ENCODE measurements at regions not wholly inside any gene's neighbourhood (a gene's known extent, or its start where the extent isn't known, plus 50 kb on each side); places are given as distances from the start of the nearest gene placed in this dataset.

- Histone ChIP-seq H3K18ac (ENCODE audit: extremely low read depth, low read length) (no peak overlapping the region), H3K4me2 (ENCODE audit: insufficient read depth in 1 of 2, low read depth in 2 of 2, low read length in 2 of 2) (no peak overlapping the region), H2AK5ac (ENCODE audit: low read depth, low read length) (no peak overlapping the region), H4K91ac (replicated peaks; ENCODE audit: insufficient read length, low read length) (no peak overlapping the region), H3K79me1 (ENCODE audit: low read depth, low read length) (no peaks in the 10 kb centered on the region), H4K5ac (ENCODE audit: insufficient read length, low read depth, low read length) (no peak overlapping the region), H2BK120ac (replicated peaks; ENCODE audit: low read depth, low read length) (no peak overlapping the region), H2BK20ac (ENCODE audit: low read length) (no peak overlapping the region), H2BK15ac (ENCODE audit: low read length) (no peak overlapping the region), H2BK12ac (ENCODE audit: low read depth, low read length) (no peak overlapping the region), H3K23me2 (ENCODE audit: low read depth, low read length) (no peaks in the 10 kb centered on the region; the same call in 1 of the 2 replicates), H3K14ac (ENCODE audit: insufficient read length) (no peak overlapping the region), H4K20me1 (replicated peaks in 1 of 2; ENCODE audit: control insufficient read depth in 1 of 2, insufficient read depth in 2 of 2, low read length in 2 of 2) (no peaks in the 10 kb centered on the region), H3K9me3 (ENCODE audit: insufficient read depth in 2 of 2, low read depth in 1 of 2, low read length in 1 of 2) (no peaks in the 10 kb centered on the region), H3K79me2 (ENCODE audit: control insufficient read depth in 1 of 2, insufficient read depth in 2 of 2, low read length in 2 of 2) (no peaks in the 10 kb centered on the region), H3K56ac (replicated peaks; ENCODE audit: insufficient read length, low read depth, low read length) (no peak overlapping the region), H2BK5ac (ENCODE audit: low read depth, low read length) (no peak overlapping the region), H3K23ac (ENCODE audit: insufficient read length) (no peak overlapping the region), H3K4ac (replicated peaks; ENCODE audit: insufficient read length, low read depth, low read length) (no peak overlapping the region), H3K4me1 (replicated peaks in 1 of 4; ENCODE audit: control insufficient read depth in 3 of 4, insufficient read depth in 4 of 4, low read length in 3 of 4) (no peaks in the 10 kb centered on the region), H3K4me3 (ENCODE audit: extremely low read depth in 1 of 4, insufficient read depth in 2 of 4, low read depth in 3 of 4, low read length in 4 of 4) (no peak overlapping the region), H2AFZ (ENCODE audit: low read length) (no peak overlapping the region), H3K27me3 (replicated peaks in 1 of 4; ENCODE audit: control insufficient read depth in 3 of 4, extremely low read depth in 1 of 4, insufficient read depth in 3 of 4, low read length in 3 of 4) (no peaks in the 10 kb centered on the region), H3K36me3 (ENCODE audit: control insufficient read depth in 2 of 4, insufficient read depth in 4 of 4, low read length in 3 of 4) (no peaks in the 10 kb centered on the region), H4K8ac (ENCODE audit: extremely low read depth, insufficient read depth, low read length) (no peak overlapping the region), H3K27ac (ENCODE audit: low read depth, low read length) (no peak overlapping the region), H3K9ac (replicated peaks in 1 of 4; ENCODE audit: extremely low read depth in 1 of 4, low read depth in 3 of 4, low read length in 3 of 4) (no peak overlapping the region)
- POLR2A ChIA-PET (ENCODE audit: partially characterized antibody): no interaction called here
- CTCF ChIA-PET (ENCODE audit: partially characterized antibody): interaction anchor here (1.0 kb wide), 1 partner anchor 37 kb away, joined by 3 read pairs; no protein-coding TSS in a partner anchor
- no peak for TF ChIP-seq SUZ12 (IDR thresholded peaks at IDR 0.05; ENCODE audit: low read length)
- TF ChIP-seq, protein P1, sequence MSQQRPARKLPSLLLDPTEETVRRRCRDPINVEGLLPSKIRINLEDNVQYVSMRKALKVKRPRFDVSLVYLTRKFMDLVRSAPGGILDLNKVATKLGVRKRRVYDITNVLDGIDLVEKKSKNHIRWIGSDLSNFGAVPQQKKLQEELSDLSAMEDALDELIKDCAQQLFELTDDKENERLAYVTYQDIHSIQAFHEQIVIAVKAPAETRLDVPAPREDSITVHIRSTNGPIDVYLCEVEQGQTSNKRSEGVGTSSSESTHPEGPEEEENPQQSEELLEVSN (IDR thresholded peaks at IDR 0.05): peak; percentile 87
- TF ChIP-seq, protein P2, sequence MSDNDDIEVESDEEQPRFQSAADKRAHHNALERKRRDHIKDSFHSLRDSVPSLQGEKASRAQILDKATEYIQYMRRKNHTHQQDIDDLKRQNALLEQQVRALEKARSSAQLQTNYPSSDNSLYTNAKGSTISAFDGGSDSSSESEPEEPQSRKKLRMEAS (IDR thresholded peaks at IDR 0.05): 0 out of 2 replicates have a peak, but pooled peaks have one; percentile 49
- no peak for DNase-seq (ENCODE audit: low read depth in 1 of 2, low spot score in 2 of 2)
- 84% methylated on average over 7 of the region's 7 CpGs; no CpG with 5 or more reads in 1 of the 2 experiments for WGBS, 2 experiments (ENCODE audit: extremely low coverage in 1 of 2, insufficient coverage in 1 of 2, insufficient read length in 1 of 2, insufficient replicate concordance in 2 of 2, low coverage in 1 of 2, low lambda C conversion rate in 2 of 2, missing lambda C conversion rate in 1 of 2)
- no peak for FAIRE-seq
These were observed 182.5 kb upstream of the RAD23B start for GRCh38 chr9:107100591-107100990.
